PC-9 (cell line): ENCODE measurements at regions not wholly inside any gene's neighbourhood (a gene's known extent, or its start where the extent isn't known, plus 50 kb on each side); places are given as distances from the start of the nearest gene placed in this dataset.

Source experiments
- BruUV-seq: library from RNA; stranded (reverse); fragments of 400-500 nt; replicated peaks from 2 replicates; lab custom pipeline; 2021; lab: Mats Ljungman, UMichigan
- CTCF ChIA-PET: fragments of 300-600 bp; sonication (Branson Sonifier 250); formaldehyde crosslinking; loops from one replicate; lab custom pipeline; 2022; ENCODE audit warnings: antibody characterized with exemption; lab: Charles Lee
- POLR2A ChIA-PET: fragments of 300-600 bp; sonication (Branson Sonifier 250); formaldehyde crosslinking; loops from one replicate; lab custom pipeline; 2022; ENCODE audit warnings: antibody characterized with exemption; ENCODE audit not compliant: unreplicated experiment; lab: Charles Lee
- DNase-seq, 2 experiments: peaks; one replicate each; pipeline versions ENCODE4 v3.0.0 to v3.0.0-alpha.2; 2015 to 2022; ENCODE audit warnings: mixed read lengths in 1 of 2
- H2AFZ ChIP-seq: fragments of 200-600 bp; sonication (generic); 2 replicates; pipeline ENCODE4 v1.8.1; 2017; ENCODE audit warnings: antibody characterized with exemption
- H3F3A ChIP-seq: fragments of 200-600 bp; sonication (generic); 2 replicates; pipeline ENCODE4 v1.8.1; 2017; ENCODE audit warnings: antibody characterized with exemption, mild to moderate bottlenecking, low read depth; ENCODE audit not compliant: insufficient read depth
- H3K27ac ChIP-seq: fragments of 200-600 bp; sonication (generic); 2 replicates; pipeline ENCODE4 v1.6.1; 2016; ENCODE audit warnings: mixed run types
- H3K27me3 ChIP-seq: fragments of 200-600 bp; sonication (generic); 2 replicates; pipeline ENCODE4 v1.6.1; 2016; ENCODE audit warnings: low read depth, mixed run types; ENCODE audit not compliant: insufficient read depth
- H3K36me3 ChIP-seq: fragments of 200-600 bp; sonication (generic); 2 replicates; pipeline ENCODE4 v1.6.1; 2016; ENCODE audit warnings: low read depth, mixed run types
- H3K4me1 ChIP-seq: fragments of 200-600 bp; sonication (generic); replicated peaks from 2 replicates; pipeline ENCODE4 v1.6.1; 2016; ENCODE audit warnings: mixed run types; ENCODE audit not compliant: insufficient read depth
- H3K4me2 ChIP-seq: fragments of 200-600 bp; sonication (generic); 2 replicates; pipeline ENCODE4 v1.6.1; 2017; ENCODE audit warnings: mixed run types
- H3K4me3 ChIP-seq: fragments of 200-600 bp; sonication (generic); 2 replicates; pipeline ENCODE4 v1.6.1; 2016; ENCODE audit warnings: mixed run types
- H3K79me2 ChIP-seq: fragments of 200-600 bp; sonication (generic); 2 replicates; pipeline ENCODE4 v1.6.1; 2017; ENCODE audit warnings: low read depth, mixed run types
- H3K9me2 ChIP-seq: fragments of 200-600 bp; sonication (generic); 2 replicates; pipeline ENCODE4 v1.8.1; 2017; ENCODE audit warnings: mild to moderate bottlenecking; ENCODE audit not compliant: insufficient read depth
- H3K9me3 ChIP-seq: fragments of 200-600 bp; sonication (generic); 2 replicates; pipeline ENCODE4 v1.8.1; 2016; ENCODE audit warnings: low read depth; ENCODE audit not compliant: insufficient read depth
- H4K20me1 ChIP-seq: fragments of 200-600 bp; sonication (generic); 2 replicates; pipeline ENCODE4 v1.8.1; 2017; ENCODE audit not compliant: insufficient read depth
- EZH2 ChIP-seq: fragments of 200-600 bp; sonication (generic); IDR thresholded peaks from 2 replicates; pipeline ENCODE4 v1.8.0; 2017; ENCODE audit warnings: antibody characterized with exemption, low read depth
- intact Hi-C: fragments of 100-400 bp; cut with micrococcal nuclease; formaldehyde crosslinking; loops from one replicate; pipeline ENCODE4 v1.10.0; 2022; ENCODE audit not compliant: unreplicated experiment
- TF ChIP-seq, protein P1 (sequence below): fragments of 200-600 bp; sonication (generic); conservative IDR thresholded peaks from 2 replicates; pipeline ENCODE4 v1.6.1; 2017; ENCODE audit warnings: mixed run types, antibody characterized with exemption, mild to moderate bottlenecking, moderate library complexity

- ChIA-PET POLR2A (no interaction called here), CTCF (no interaction called here)
- intact Hi-C loops = no loop called here
- no peaks in the 10 kb centered on the region for H3F3A ChIP-seq
- H3K9me3 ChIP-seq = no peaks in the 10 kb centered on the region
- no peak overlapping the region for H3K4me3 ChIP-seq
- H3K36me3 ChIP-seq = no peaks in the 10 kb centered on the region
- H3K9me2 ChIP-seq = no peaks in the 10 kb centered on the region
- H3K27me3 ChIP-seq = no peaks in the 10 kb centered on the region; the same call in 1 of the 2 replicates
- H2AFZ ChIP-seq = no peak overlapping the region
- BruUV-seq = no TSS peak
- no peak overlapping the region for H3K4me2 ChIP-seq
- H3K79me2 ChIP-seq = no peaks in the 10 kb centered on the region
- no peaks in the 10 kb centered on the region for H4K20me1 ChIP-seq
- H3K27ac ChIP-seq = no peak overlapping the region
- no peaks in the 10 kb centered on the region for H3K4me1 ChIP-seq
- TF ChIP-seq, protein P1, sequence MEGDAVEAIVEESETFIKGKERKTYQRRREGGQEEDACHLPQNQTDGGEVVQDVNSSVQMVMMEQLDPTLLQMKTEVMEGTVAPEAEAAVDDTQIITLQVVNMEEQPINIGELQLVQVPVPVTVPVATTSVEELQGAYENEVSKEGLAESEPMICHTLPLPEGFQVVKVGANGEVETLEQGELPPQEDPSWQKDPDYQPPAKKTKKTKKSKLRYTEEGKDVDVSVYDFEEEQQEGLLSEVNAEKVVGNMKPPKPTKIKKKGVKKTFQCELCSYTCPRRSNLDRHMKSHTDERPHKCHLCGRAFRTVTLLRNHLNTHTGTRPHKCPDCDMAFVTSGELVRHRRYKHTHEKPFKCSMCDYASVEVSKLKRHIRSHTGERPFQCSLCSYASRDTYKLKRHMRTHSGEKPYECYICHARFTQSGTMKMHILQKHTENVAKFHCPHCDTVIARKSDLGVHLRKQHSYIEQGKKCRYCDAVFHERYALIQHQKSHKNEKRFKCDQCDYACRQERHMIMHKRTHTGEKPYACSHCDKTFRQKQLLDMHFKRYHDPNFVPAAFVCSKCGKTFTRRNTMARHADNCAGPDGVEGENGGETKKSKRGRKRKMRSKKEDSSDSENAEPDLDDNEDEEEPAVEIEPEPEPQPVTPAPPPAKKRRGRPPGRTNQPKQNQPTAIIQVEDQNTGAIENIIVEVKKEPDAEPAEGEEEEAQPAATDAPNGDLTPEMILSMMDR = no peak
- TF ChIP-seq EZH2 = no peak
- no peak for DNase-seq
Observed at GRCh38 chr2:120637847-120638246, 97.8 kb upstream of the GLI2 start.

GRCh38 chr2:120638450-120638849 is 97.2 kb upstream of the GLI2 start:
- Histone ChIP-seq H3K9me2 (no peaks in the 10 kb centered on the region), H3K27ac (no peak overlapping the region), H3K4me1 (no peaks in the 10 kb centered on the region), H2AFZ (no peak overlapping the region), H3K36me3 (no peaks in the 10 kb centered on the region), H3K4me2 (no peak overlapping the region), H3K9me3 (no peaks in the 10 kb centered on the region), H3K4me3 (no peak overlapping the region), H3K27me3 (no peaks in the 10 kb centered on the region; the same call in 1 of the 2 replicates), H3K79me2 (no peaks in the 10 kb centered on the region), H4K20me1 (no peaks in the 10 kb centered on the region), H3F3A (no peaks in the 10 kb centered on the region)
- ChIA-PET CTCF (no interaction called here), POLR2A (interaction anchor here (0.8 kb wide), 1 partner anchor 90 kb away, joined by 6 read pairs; no protein-coding TSS in a partner anchor)
- intact Hi-C loops = no loop called here
- no TSS peak for BruUV-seq
- TF ChIP-seq, protein P1 = no peak
- TF ChIP-seq EZH2 = no peak
- DNase-seq = peak in 1 of 2 experiments; percentile 15

GRCh38 chr2:120641366-120641771 is 94.3 kb upstream of the GLI2 start:
- no peak overlapping the region for H2AFZ ChIP-seq
- H3K27me3 ChIP-seq = no peaks in the 10 kb centered on the region
- H3K4me2 ChIP-seq = no peak overlapping the region
- intact Hi-C loops = no loop called here
- DNase-seq = peak in 1 of 2 experiments; percentile 13
- H3K4me3 ChIP-seq = no peak overlapping the region
- H3K9me2 ChIP-seq = no peaks in the 10 kb centered on the region; the same call in 1 of the 2 replicates
- no peaks in the 10 kb centered on the region for H3F3A ChIP-seq
- H3K36me3 ChIP-seq = no peaks in the 10 kb centered on the region
- H4K20me1 ChIP-seq = no peaks in the 10 kb centered on the region
- ChIA-PET POLR2A (no interaction called here), CTCF (no interaction called here)
- BruUV-seq = no TSS peak
- no peaks in the 10 kb centered on the region for H3K4me1 ChIP-seq
- no peaks in the 10 kb centered on the region for H3K79me2 ChIP-seq
- TF ChIP-seq, protein P1 = no peak
- TF ChIP-seq EZH2 = no peak
- H3K9me3 ChIP-seq = no peaks in the 10 kb centered on the region
- H3K27ac ChIP-seq = no peak overlapping the region
